ENCODE measurements at regions not wholly inside any gene's neighbourhood (a gene's known extent, or its start where the extent isn't known, plus 50 kb on each side); places are given as distances from the start of the nearest gene placed in this dataset.

DNA sequence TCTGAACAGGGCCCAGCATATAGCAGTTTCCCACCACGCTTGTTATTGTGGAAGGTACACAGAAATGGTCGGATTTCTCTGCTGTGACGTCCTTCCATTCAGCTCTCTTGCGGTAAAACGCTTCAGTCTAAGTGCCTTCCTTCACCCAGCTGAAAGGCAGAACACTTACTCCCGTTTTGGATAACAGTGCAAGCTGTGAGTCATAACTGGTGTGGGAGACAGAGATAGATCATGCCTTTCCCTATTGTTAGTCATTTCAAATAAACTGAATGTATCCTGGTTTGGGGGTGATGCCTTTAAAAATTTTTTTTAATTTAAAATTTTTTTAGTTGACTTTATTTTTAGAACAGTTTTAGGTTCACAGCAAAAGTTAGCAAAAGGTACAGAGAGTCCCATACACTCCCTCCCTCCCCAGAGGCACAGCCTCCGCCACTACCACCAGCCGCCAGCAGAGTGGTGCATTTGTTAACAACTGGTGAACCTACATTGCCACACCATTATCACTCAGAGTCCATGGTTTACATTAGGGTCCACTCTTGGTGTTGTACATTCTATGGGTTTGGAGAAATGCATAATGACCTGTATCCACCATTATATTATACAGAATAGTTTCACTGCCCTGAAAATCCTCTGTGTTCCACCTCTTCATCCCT is 94.9 kb upstream of the NSMCE3 start:
- DNase-seq (ENCODE audit: low spot score): no peak

GRCh38 chr15:29361560-29361959 is 91.9 kb upstream of the NSMCE3 start:
- no peak for DNase-seq (ENCODE audit: low spot score)

DNA sequence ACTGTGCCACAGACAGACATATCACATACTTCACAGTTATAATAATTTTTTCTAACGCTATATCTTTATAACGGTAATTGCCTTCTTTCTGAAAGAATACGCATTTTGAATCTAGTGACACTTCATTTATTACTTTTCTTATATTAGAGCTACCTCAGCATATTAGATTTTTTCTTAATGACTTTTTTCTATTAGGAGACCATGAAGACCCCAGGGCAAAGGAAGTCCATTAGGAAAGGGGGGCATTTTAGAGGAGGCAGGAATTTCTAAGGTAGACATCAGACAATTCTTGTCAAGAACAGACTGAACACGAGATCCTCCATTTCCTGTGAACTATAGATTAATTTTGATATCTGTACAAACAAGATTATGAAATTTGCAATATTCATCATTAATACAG is 90.5 kb upstream of the NSMCE3 start:
- DNase-seq (ENCODE audit: low spot score): no peak

GRCh38 chr15:29356786-29357185 is 87.2 kb upstream of the NSMCE3 start:
- DNase-seq (ENCODE audit: low spot score): no peak

GRCh38 chr15:29355477-29355876 is 85.9 kb upstream of the NSMCE3 start:
- no peak for DNase-seq (ENCODE audit: low spot score)

DNA sequence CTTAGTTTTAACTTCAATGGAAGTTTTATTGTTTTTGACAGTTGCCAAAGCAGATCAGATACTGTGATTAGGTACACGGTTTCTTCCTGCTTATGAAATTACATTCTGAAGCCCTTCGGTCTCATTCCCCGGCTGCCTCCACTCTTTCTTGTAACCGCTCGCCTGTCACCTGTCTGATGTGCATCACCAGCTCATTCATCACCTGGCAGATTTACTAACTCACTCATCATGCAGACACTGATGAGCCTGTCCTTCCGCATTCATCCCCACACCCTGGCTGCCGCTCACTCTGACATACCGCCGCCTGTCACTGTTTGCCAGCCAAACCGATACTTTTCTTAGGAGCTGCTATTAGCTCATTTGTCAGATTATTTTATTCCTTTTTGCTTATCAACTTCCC is 82.8 kb upstream of the NSMCE3 start:
- DNase-seq (ENCODE audit: low spot score): no peak

DNA sequence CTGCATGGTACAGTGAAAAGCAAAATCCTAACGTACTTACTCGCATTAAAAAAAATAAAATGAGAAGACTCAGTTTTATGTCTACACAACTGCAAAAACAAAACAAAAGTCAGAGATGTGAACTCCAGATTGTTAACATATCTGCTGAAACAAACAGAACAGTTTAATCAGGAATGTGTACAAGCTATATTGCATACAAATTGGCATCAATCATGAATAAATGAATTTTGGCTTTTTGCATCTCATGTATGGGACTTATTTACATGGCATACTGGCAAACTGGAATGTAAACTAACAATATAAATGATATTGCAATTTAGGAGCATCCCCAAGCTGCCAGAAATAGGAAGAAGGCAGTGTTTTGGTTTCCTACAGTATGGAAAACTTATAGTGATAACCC is 79.6 kb upstream of the NSMCE3 start:
- DNase-seq (ENCODE audit: low spot score): no peak

DNA sequence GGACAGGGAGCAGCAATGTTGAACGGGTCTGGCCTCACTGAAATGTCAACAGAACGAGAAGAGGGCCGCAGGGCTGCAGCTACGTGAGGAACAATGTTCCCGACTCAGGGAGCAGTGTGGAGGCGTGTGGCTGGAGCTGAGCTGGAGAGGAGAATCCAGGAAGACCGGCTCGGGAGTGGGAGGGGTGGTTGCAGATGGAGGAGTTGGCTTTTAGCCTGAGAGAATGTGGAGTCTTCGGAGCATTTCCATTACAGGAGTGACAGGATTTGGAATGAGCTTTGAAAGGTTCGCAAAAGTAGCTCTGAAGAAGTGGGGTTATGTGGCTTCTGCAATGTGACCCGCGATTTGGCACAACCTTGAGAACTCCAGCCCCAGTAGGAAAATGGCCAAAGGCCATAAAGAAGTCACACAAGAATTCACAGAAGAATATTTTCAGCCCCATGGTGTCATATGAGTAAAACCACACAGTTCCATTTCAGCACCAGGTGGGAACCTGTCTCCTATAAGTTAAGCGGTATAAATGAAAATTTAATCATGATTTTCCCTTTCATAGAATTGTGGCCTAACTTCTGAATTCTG is 78.8 kb upstream of the NSMCE3 start:
- DNase-seq (ENCODE audit: low spot score): peak; percentile 65

- DNase-seq (ENCODE audit: low spot score): no peak
Measured at GRCh38 chr15:29346998-29347397, 77.4 kb upstream of the NSMCE3 start.

- no peak for DNase-seq (ENCODE audit: low spot score)
Measured at GRCh38 chr15:29345549-29346525, 76.2 kb upstream of the NSMCE3 start.

GRCh38 chr15:29344474-29344873 is 74.9 kb upstream of the NSMCE3 start:
- no peak for DNase-seq (ENCODE audit: low spot score)

- DNase-seq (ENCODE audit: low spot score): no peak
Measured at GRCh38 chr15:29343229-29343628, 73.6 kb upstream of the NSMCE3 start.

- no peak for DNase-seq (ENCODE audit: low spot score)
Measured at GRCh38 chr15:29342201-29342600, 72.6 kb upstream of the NSMCE3 start.

- DNase-seq (ENCODE audit: low spot score): no peak
Measured at GRCh38 chr15:29337156-29337959, 67.7 kb upstream of the NSMCE3 start.

GRCh38 chr15:29334544-29334943 is 64.9 kb upstream of the NSMCE3 start:
- DNase-seq (ENCODE audit: low spot score): no peak

GRCh38 chr15:29333261-29333660 is 63.6 kb upstream of the NSMCE3 start:
- DNase-seq (ENCODE audit: low spot score): no peak

GRCh38 chr15:29331669-29332068 is 62.0 kb upstream of the NSMCE3 start:
- DNase-seq (ENCODE audit: low spot score): no peak

- DNase-seq (ENCODE audit: low spot score): no peak
Measured at GRCh38 chr15:29331071-29331470, 61.4 kb upstream of the NSMCE3 start.

- no peak for DNase-seq (ENCODE audit: low spot score)
Measured at GRCh38 chr15:29324746-29325145, 55.1 kb upstream of the NSMCE3 start.

DNA sequence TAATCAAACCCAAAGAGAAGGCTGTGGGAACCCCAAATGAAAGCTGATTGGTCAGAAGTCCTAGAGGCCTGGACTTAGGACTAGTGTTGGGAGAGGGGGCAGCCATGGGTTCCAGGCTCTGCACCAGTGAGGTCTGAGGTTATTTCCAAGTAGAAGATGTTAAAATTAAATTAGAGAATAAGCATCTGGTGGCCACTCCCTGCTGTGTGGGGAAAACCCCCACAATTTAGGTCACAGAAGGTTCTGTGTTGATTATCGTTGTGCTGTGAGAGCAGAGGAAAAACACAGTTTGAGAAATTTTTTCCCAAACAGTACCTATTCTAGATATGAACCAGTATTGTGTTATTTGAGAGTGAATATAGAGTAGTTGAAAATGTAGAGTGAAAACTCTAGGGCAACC is 53.9 kb upstream of the NSMCE3 start:
- DNase-seq (ENCODE audit: low spot score): no peak

DNA sequence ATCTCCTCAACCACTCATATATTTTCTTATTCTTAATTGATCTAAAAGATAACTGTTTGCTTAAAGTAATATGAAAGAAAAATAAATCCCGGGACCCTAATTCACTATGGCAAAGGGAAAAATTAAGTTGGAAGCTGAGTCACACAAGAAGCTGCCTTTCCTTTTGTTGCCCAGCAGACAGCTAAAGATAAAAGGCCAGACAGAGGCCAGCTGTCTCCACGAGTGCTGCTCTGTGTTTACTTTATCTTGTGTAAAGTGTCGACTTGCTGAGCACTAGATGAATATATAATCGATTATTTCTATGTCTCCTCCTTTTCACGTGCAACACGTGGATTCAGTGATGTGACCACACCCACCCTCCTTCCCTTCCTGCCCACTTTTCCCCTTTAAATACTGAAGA is 52.8 kb upstream of the NSMCE3 start:
- no peak for DNase-seq (ENCODE audit: low spot score)

GRCh38 chr15:29320420-29320819 is 50.8 kb upstream of the NSMCE3 start:
- DNase-seq (ENCODE audit: low spot score): no peak
